Ovary (tissue), 7 donors: ENCODE measurements at regions not wholly inside any gene's neighbourhood (a gene's known extent, or its start where the extent isn't known, plus 50 kb on each side); places are given as distances from the start of the nearest gene placed in this dataset.

Source experiments
- DNase-seq, 5 donors: peaks; one replicate each; pipeline ENCODE4 v3.0.0-alpha.2; 2019 to 2020
- H3K27ac ChIP-seq, 2 donors: fragments of 200-600 bp; one replicate each; pipeline versions ENCODE4 v1.5.1 to v1.8.0; 2019 to 2022
- H3K27me3 ChIP-seq: fragments of 200-600 bp; one replicate; pipeline ENCODE4 v1.8.0; 2022
- H3K36me3 ChIP-seq: fragments of 200-600 bp; sonication (generic); one replicate; pipeline ENCODE4 v1.5.1; 2019
- H3K4me1 ChIP-seq: one replicate; pipeline ENCODE4 v1.8.1; 2013; ENCODE audit warnings: mild to moderate bottlenecking, moderate library complexity; ENCODE audit not compliant: insufficient read depth
- H3K4me3 ChIP-seq: fragments of 200-600 bp; sonication (generic); one replicate; pipeline ENCODE4 v1.5.1; 2017
- H3K9me3 ChIP-seq, 2 donors: fragments of 200-600 bp in 1 of 2; sonication (generic) in 1 of 2; one replicate each; pipeline versions ENCODE4 v1.5.1 to v1.8.1; 2013 to 2019; ENCODE audit warnings: mild to moderate bottlenecking in 1 of 2, moderate library complexity in 1 of 2
- CTCF ChIP-seq, 3 donors: fragments of 450-650 bp in 2 of 3; fragments of 200-600 bp in 1 of 3; IDR thresholded peaks; one replicate each; pipeline versions ENCODE4 v1.5.1 to v1.8.0; 2016 to 2022; ENCODE audit warnings: antibody characterized with exemption in 3 of 3, mild to moderate bottlenecking in 1 of 3
- EP300 ChIP-seq: sonication (generic); formaldehyde crosslinking; IDR thresholded peaks from one replicate; pipeline ENCODE4 v1.6.1; 2017; ENCODE audit warnings: antibody characterized with exemption
- POLR2A ChIP-seq: fragments of 450-650 bp; IDR thresholded peaks from one replicate; pipeline ENCODE4 v1.6.1; 2017; ENCODE audit warnings: antibody characterized with exemption, mild to moderate bottlenecking, moderate library complexity
- WGBS, 3 donors: extraction: QIAGEN DNeasy Blood & Tissue Kit in 1 of 3; methylation state at CpG; one replicate each; pipeline versions ENCODE4 v1.1.5 to v1.1.7; 2013 to 2017; 5-methylcytosine and 5-hydroxymethylcytosine counted together
- intact Hi-C, 4 donors: fragments of 100-400 bp; cut with DNase I; formaldehyde crosslinking; loops; one replicate each; pipeline versions ENCODE4 v1.11.0 to v1.15.1; 2022 to 2023
- donor health status: DM: no; HTN: no; CAD: no; lungs with moderate emphysema.
- donor health status: DM: no; HTN: no; CAD: no.
- donor health status: Bipolar disorder and iron deficiency.
- donor health status: DM: no; HTN: no; CAD: no.
- donor health status: DM: yes; HTN: yes; CAD: no.

GRCh38 chr7:119758254-119758653 lies 514.7 kb upstream of the KCND2 start:
- intact Hi-C loops, result no loop called here
- no peak for DNase-seq
- Histone ChIP-seq H3K4me3 (no peak overlapping the region), H3K27me3 (no peaks in the 10 kb centered on the region), H3K4me1 (no peaks in the 10 kb centered on the region), H3K36me3 (no peaks in the 10 kb centered on the region), H3K9me3 (no peaks in the 10 kb centered on the region), H3K27ac (no peak overlapping the region)
- TF ChIP-seq EP300, result no peak
- TF ChIP-seq POLR2A, result no peak
- no peak for TF ChIP-seq CTCF (IDR thresholded peaks at IDR 0.05)

- intact Hi-C loops, result no loop called here
- no peak overlapping the region for H3K27ac ChIP-seq
- DNase-seq, result no peak
- H3K36me3 ChIP-seq, result no peaks in the 10 kb centered on the region
- H3K4me1 ChIP-seq, result no peaks in the 10 kb centered on the region
- H3K9me3 ChIP-seq, result no peaks in the 10 kb centered on the region
- TF ChIP-seq CTCF (IDR thresholded peaks at IDR 0.05) (no peak), EP300 (no peak)
- no peak overlapping the region for H3K4me3 ChIP-seq
- 71 to 85% (median 83%) methylated on average over 1 of the region's 1 CpG for WGBS, 3 donors
- no peaks in the 10 kb centered on the region for H3K27me3 ChIP-seq
These were observed 511.2 kb upstream of the KCND2 start for GRCh38 chr7:119761776-119762175.

- no peaks in the 10 kb centered on the region for H3K36me3 ChIP-seq
- no peaks in the 10 kb centered on the region for H3K27me3 ChIP-seq
- no peak overlapping the region for H3K4me3 ChIP-seq
- 64 to 74% (median 64%) methylated on average over 2 of the region's 2 CpGs for WGBS, 3 donors
- intact Hi-C loops, result no loop called here
- no peaks in the 10 kb centered on the region for H3K9me3 ChIP-seq
- TF ChIP-seq EP300, result no peak
- no peak for TF ChIP-seq CTCF (IDR thresholded peaks at IDR 0.05)
- no peak for TF ChIP-seq POLR2A
- H3K4me1 ChIP-seq, result no peaks in the 10 kb centered on the region
- no peak for DNase-seq
- H3K27ac ChIP-seq, result no peak overlapping the region
These were observed 490.7 kb upstream of the KCND2 start for GRCh38 chr7:119782286-119782685.

- WGBS, 3 donors, result 67 to 77% (median 75%) methylated on average over 1 of the region's 1 CpG
- no peaks in the 10 kb centered on the region for H3K9me3 ChIP-seq
- H3K27ac ChIP-seq, result no peak overlapping the region
- H3K27me3 ChIP-seq, result no peaks in the 10 kb centered on the region
- intact Hi-C loops, result no loop called here
- H3K4me1 ChIP-seq, result no peaks in the 10 kb centered on the region
- H3K36me3 ChIP-seq, result no peaks in the 10 kb centered on the region
- no peak for TF ChIP-seq CTCF (IDR thresholded peaks at IDR 0.05)
- no peak for TF ChIP-seq EP300
- TF ChIP-seq POLR2A, result no peak
- peak in 1 of 5 donors; percentile 17 for DNase-seq
- H3K4me3 ChIP-seq, result no peak overlapping the region
These were observed 489.2 kb upstream of the KCND2 start for GRCh38 chr7:119783799-119784198.

GRCh38 chr7:119802147-119802546 lies 470.8 kb upstream of the KCND2 start:
- Histone ChIP-seq H3K27me3 (no peaks in the 10 kb centered on the region), H3K36me3 (no peaks in the 10 kb centered on the region), H3K27ac (no peak overlapping the region), H3K4me1 (no peaks in the 10 kb centered on the region), H3K9me3 (no peaks in the 10 kb centered on the region), H3K4me3 (no peak overlapping the region)
- intact Hi-C loops, result no loop called here
- no peak for DNase-seq
- 88 to 92% (median 90%) methylated on average over 6 of the region's 6 CpGs for WGBS, 3 donors
- TF ChIP-seq EP300, result no peak
- TF ChIP-seq CTCF (IDR thresholded peaks at IDR 0.05), result no peak
- no peak for TF ChIP-seq POLR2A
